Panc1 (cell line): ENCODE measurements at regions not wholly inside any gene's neighbourhood (a gene's known extent, or its start where the extent isn't known, plus 50 kb on each side); places are given as distances from the start of the nearest gene placed in this dataset.

ENCODE experiments used
- ATAC-seq: fragments of 200-7000 bp; cut with Tn5 transposase; 2 replicates; pipeline ENCODE4 v1.9.1; 2020; ENCODE audit warnings: mild to moderate bottlenecking, moderate library complexity
- BruUV-seq: library from RNA; stranded (reverse); fragments of 400-500 nt; replicated peaks from 2 replicates; lab custom pipeline; 2021; lab: Mats Ljungman, UMichigan
- CTCF ChIA-PET: fragments of 300-600 bp; sonication (Branson Sonifier 250); formaldehyde crosslinking; loops from one replicate; lab custom pipeline; 2022; ENCODE audit warnings: antibody characterized with exemption; lab: Charles Lee
- POLR2A ChIA-PET: fragments of 300-600 bp; sonication (Branson Sonifier 250); formaldehyde crosslinking; loops from one replicate; lab custom pipeline; 2022; ENCODE audit warnings: antibody characterized with exemption; lab: Charles Lee
- DNase-seq: peaks from one replicate; pipeline ENCODE4 v3.0.0-alpha.2; 2010; ENCODE audit warnings: low read depth, low spot score
- H3K27ac ChIP-seq: 2 replicates; pipeline ENCODE4 v1.5.1; 2011; ENCODE audit warnings: mild to moderate bottlenecking, low read length, inconsistent platforms
- H3K27me3 ChIP-seq: fragments of 200-500 bp; sonication (Bioruptor generic); 2 replicates; pipeline ENCODE4 v1.6.0; 2014; ENCODE audit warnings: low read length, inconsistent platforms; ENCODE audit not compliant: control insufficient read depth, insufficient read depth
- H3K36me3 ChIP-seq: fragments of 200-500 bp; sonication (Bioruptor generic); 2 replicates; pipeline ENCODE4 v1.5.1; 2014; ENCODE audit warnings: inconsistent platforms, mild to moderate bottlenecking, low read length, moderate library complexity; ENCODE audit not compliant: control insufficient read depth, insufficient read depth
- H3K4me1 ChIP-seq: 2 replicates; pipeline ENCODE4 v1.5.1; 2011; ENCODE audit warnings: inconsistent platforms, mild to moderate bottlenecking, low read length, moderate library complexity; ENCODE audit not compliant: control insufficient read depth, insufficient read depth
- H3K4me3 ChIP-seq, 2 experiments: 2 replicates each; pipeline ENCODE4 v1.5.1; 2011 to 2012; ENCODE audit warnings: low read depth in 2 of 2, low read length in 2 of 2, mild to moderate bottlenecking in 2 of 2, inconsistent platforms in 1 of 2, moderate library complexity in 1 of 2
- H3K9me3 ChIP-seq: fragments of 200-500 bp; sonication (Bioruptor generic); 2 replicates; pipeline ENCODE4 v1.5.1; 2014; ENCODE audit warnings: low read depth, mild to moderate bottlenecking, inconsistent platforms, low read length, moderate library complexity; ENCODE audit not compliant: control insufficient read depth, insufficient read depth
- POLR2AphosphoS5 ChIP-seq: IDR thresholded peaks from 2 replicates; pipeline ENCODE4 v1.6.1; 2012; ENCODE audit warnings: mild to moderate bottlenecking, low read depth, low read length, moderate library complexity
- SIN3A ChIP-seq: IDR thresholded peaks from 2 replicates; pipeline ENCODE4 v1.6.1; 2012; ENCODE audit warnings: low read depth, mild to moderate bottlenecking, low read length, moderate library complexity, borderline replicate concordance; ENCODE audit not compliant: insufficient read depth
- TCF7L2 ChIP-seq: IDR thresholded peaks from 2 replicates; pipeline ENCODE4 v1.6.1; 2011; ENCODE audit warnings: mild to moderate bottlenecking, low read depth, low read length, inconsistent platforms
- in situ Hi-C: cut with HindIII; loops from 2 replicates; pipeline ENCODE4 v1.10.0; 2016; ENCODE audit warnings: low sequenced_read_pairs, low pct_unique_long_range_greater_than_20kb
- intact Hi-C: fragments of 100-400 bp; cut with micrococcal nuclease; formaldehyde crosslinking; loops from one replicate; pipeline ENCODE4 v1.10.0; 2022; ENCODE audit not compliant: unreplicated experiment
- TF ChIP-seq, protein P1 (sequence below), 2 experiments: IDR thresholded peaks; 2 replicates each; pipeline ENCODE4 v1.6.1; 2011 to 2012; ENCODE audit warnings: low read depth in 2 of 2, control low read depth in 1 of 2, low read length in 1 of 2, mild to moderate bottlenecking in 1 of 2, moderate library complexity in 1 of 2; ENCODE audit not compliant: insufficient read depth in 1 of 2
- TF ChIP-seq, protein P2 (sequence below): fragments of 450-650 bp; IDR thresholded peaks from 2 replicates; pipeline ENCODE4 v1.5.1; 2017; ENCODE audit warnings: mild to moderate bottlenecking

- in situ Hi-C loops = no loop called here
Measured at GRCh38 chr9:126205845-126206498, 120.7 kb upstream of the MVB12B start.

DNA sequence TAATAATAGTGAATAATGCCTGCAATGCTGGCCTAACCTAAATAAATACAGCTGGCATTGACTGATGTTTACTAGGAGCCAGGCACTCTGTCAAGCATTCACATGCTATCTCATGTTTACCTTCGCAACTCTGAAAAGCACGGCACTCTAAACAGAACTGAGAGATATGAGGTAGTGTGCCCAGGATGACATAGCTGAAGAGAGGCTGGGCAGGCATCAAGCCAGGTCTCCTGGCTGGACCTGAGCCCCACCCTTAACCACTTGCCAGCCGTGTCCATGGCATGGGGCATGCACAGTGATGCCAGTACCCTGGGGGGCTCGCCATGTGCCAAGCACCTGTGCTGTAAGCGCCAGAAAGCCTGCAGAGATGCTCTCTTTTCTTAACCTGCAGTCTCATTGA is 119.4 kb upstream of the MVB12B start:
- H3K27me3 ChIP-seq = no peaks in the 10 kb centered on the region; the same call in 1 of the 2 replicates
- no peak overlapping the region for H3K4me3 ChIP-seq
- TF ChIP-seq, protein P1, sequence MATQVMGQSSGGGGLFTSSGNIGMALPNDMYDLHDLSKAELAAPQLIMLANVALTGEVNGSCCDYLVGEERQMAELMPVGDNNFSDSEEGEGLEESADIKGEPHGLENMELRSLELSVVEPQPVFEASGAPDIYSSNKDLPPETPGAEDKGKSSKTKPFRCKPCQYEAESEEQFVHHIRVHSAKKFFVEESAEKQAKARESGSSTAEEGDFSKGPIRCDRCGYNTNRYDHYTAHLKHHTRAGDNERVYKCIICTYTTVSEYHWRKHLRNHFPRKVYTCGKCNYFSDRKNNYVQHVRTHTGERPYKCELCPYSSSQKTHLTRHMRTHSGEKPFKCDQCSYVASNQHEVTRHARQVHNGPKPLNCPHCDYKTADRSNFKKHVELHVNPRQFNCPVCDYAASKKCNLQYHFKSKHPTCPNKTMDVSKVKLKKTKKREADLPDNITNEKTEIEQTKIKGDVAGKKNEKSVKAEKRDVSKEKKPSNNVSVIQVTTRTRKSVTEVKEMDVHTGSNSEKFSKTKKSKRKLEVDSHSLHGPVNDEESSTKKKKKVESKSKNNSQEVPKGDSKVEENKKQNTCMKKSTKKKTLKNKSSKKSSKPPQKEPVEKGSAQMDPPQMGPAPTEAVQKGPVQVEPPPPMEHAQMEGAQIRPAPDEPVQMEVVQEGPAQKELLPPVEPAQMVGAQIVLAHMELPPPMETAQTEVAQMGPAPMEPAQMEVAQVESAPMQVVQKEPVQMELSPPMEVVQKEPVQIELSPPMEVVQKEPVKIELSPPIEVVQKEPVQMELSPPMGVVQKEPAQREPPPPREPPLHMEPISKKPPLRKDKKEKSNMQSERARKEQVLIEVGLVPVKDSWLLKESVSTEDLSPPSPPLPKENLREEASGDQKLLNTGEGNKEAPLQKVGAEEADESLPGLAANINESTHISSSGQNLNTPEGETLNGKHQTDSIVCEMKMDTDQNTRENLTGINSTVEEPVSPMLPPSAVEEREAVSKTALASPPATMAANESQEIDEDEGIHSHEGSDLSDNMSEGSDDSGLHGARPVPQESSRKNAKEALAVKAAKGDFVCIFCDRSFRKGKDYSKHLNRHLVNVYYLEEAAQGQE (IDR thresholded peaks at IDR 0.05; ENCODE audit: insufficient read depth in 1 of 2, low read depth in 2 of 2, low read length in 1 of 2) = no peak
- no peak for TF ChIP-seq TCF7L2
- TF ChIP-seq SIN3A = no peak
- TF ChIP-seq, protein P2, sequence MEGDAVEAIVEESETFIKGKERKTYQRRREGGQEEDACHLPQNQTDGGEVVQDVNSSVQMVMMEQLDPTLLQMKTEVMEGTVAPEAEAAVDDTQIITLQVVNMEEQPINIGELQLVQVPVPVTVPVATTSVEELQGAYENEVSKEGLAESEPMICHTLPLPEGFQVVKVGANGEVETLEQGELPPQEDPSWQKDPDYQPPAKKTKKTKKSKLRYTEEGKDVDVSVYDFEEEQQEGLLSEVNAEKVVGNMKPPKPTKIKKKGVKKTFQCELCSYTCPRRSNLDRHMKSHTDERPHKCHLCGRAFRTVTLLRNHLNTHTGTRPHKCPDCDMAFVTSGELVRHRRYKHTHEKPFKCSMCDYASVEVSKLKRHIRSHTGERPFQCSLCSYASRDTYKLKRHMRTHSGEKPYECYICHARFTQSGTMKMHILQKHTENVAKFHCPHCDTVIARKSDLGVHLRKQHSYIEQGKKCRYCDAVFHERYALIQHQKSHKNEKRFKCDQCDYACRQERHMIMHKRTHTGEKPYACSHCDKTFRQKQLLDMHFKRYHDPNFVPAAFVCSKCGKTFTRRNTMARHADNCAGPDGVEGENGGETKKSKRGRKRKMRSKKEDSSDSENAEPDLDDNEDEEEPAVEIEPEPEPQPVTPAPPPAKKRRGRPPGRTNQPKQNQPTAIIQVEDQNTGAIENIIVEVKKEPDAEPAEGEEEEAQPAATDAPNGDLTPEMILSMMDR = no peak
- no peak for TF ChIP-seq POLR2AphosphoS5
- ChIA-PET POLR2A (no interaction called here), CTCF (no interaction called here)
- BruUV-seq = no TSS peak
- ATAC-seq (no peak), DNase-seq (no peak)
- H3K4me1 ChIP-seq = no peaks in the 10 kb centered on the region
- intact Hi-C loops = no loop called here
- in situ Hi-C loops = no loop called here
- H3K9me3 ChIP-seq = no peaks in the 10 kb centered on the region
- no peak overlapping the region for H3K27ac ChIP-seq
- H3K36me3 ChIP-seq = no peaks in the 10 kb centered on the region

More at GRCh38 chr9:126205845-126206498, 120.7 kb upstream of the MVB12B start:
- Histone ChIP-seq H3K27ac (no peak overlapping the region), H3K4me1 (no peaks in the 10 kb centered on the region), H3K27me3 (no peaks in the 10 kb centered on the region; the same call in 1 of the 2 replicates), H3K36me3 (no peaks in the 10 kb centered on the region), H3K4me3 (no peak overlapping the region), H3K9me3 (no peaks in the 10 kb centered on the region)
- intact Hi-C loops = no loop called here
- ChIA-PET POLR2A (no interaction called here), CTCF (no interaction called here)
- TF ChIP-seq POLR2AphosphoS5 (no peak), TCF7L2 (no peak), SIN3A (no peak)
- TF ChIP-seq, protein P2 = no peak
- TF ChIP-seq, protein P1 (IDR thresholded peaks at IDR 0.05; ENCODE audit: insufficient read depth in 1 of 2, low read depth in 2 of 2, low read length in 1 of 2) = no peak
- no TSS peak for BruUV-seq
- no peak for DNase-seq
- ATAC-seq = no peak
